Femur (tissue), 1 donor: ENCODE measurements at regions not wholly inside any gene's neighbourhood (a gene's known extent, or its start where the extent isn't known, plus 50 kb on each side); places are given as distances from the start of the nearest gene placed in this dataset.

Experiments used
- DNase-seq: peaks from one replicate; pipeline ENCODE4 v3.0.0-alpha.2; 2017

DNA sequence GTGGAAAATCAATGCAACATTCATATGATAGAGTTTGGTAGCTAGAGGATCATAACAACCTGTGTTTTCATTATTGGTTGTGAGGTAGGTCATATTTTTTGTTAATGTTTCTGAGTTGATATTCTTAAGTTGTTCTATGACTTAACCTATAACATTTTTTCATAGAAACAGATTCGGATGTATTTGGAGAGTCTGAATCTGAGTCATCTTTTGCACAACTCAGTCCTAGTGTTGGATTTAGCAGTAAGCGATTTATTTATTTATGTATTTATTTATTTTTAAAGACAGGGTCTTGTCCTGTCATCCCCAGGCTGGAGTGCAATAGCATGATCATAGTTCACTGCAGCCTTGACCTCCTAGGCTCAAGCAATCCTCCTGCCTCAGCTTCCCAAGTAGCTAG lies 292.8 kb upstream of the ZNF717 start:
- DNase-seq = no peak

DNA sequence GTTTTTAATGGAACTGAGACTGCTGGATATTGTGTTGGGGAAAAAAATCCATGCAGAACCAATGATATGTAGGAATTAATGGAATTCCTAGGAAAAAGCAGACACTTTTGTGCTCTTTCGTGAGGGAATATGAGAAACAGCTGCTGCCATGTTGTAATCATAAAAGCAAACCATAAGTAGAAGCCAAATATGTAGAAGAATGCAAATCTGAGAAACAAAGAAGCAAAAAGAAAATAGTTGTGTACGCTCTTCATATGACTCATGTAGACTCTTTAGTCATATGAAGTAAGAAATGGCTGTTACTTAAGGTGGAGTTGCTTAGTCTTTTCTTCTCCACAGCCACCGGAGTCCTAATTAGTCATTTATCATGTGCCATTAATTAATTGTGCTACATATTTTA lies 298.6 kb upstream of the ZNF717 start:
- no peak for DNase-seq

DNA sequence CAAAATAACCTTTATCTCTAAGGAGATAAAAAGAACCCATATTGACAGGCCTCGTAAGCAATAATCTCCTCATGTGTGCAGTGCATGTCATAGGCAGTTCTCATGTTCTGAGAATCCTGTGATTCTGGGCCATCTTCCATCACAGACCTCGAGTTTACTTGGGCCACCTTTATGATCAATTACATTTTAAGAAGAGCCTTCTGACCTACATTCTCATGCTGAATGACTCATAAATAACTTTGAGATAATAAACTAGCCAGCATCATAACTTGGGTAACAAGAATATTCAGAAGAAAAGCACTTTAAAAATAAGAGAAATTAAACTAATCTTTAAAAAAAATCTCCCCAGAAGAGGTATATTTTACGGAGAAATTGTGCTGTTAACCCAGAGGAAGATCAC lies 310.7 kb upstream of the ZNF717 start:
- no peak for DNase-seq

DNA sequence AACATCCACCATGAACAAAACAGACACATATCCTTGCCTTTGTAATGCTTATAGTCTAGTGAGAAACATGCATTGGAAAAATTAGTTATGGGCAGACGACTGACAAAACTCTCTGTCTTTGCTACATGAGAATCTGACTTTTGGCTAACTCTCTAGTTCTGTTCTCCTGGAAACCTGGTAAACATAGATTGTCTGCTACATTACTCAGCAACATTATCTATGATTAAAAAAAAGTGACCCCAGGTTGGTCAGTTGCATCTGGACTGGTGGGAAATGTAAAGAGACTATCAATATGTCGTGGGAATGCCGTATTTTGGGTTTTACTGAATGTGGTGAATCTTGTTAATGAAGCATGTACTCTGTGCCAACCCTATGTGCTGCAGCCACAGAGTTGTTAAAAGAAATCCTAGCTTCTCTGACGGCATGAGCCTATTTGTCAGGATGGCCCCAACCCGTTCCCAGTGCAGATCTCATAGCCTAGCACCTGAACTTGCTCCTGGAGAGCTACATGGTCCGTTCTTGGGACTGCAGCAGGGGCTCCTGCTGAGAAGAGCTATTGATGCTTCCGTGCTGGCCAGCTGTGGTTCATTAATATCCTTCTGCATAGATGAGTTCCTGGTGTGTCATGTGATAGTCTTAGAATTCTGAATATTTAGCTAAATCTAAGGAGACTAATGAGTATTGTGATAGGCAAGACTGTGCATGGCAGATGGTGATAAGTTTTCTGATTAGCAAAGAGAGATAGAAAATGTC lies 311.7 kb upstream of the ZNF717 start:
- no peak for DNase-seq

DNA sequence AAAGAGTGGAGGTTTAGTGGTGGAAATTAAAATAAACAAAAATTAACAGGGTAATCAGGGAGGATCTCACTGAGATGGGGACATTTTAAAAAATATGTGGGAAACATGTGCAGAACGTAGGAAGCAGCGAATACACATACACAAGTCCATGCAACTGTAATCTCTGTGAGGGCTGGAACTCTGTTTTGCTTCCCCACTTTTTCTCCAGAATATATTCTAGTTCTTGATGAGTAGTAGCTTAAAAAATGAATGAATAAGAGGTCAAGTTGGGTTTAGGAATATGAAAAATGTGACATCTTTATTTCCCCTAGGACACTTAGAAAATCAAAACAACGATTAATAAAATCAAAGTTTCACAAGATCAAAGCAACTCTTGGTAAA lies 312.2 kb upstream of the ZNF717 start:
- no peak for DNase-seq

- DNase-seq = no peak
Measured at GRCh38 chr3:76099956-76100355, 314.6 kb upstream of the ZNF717 start.

DNA sequence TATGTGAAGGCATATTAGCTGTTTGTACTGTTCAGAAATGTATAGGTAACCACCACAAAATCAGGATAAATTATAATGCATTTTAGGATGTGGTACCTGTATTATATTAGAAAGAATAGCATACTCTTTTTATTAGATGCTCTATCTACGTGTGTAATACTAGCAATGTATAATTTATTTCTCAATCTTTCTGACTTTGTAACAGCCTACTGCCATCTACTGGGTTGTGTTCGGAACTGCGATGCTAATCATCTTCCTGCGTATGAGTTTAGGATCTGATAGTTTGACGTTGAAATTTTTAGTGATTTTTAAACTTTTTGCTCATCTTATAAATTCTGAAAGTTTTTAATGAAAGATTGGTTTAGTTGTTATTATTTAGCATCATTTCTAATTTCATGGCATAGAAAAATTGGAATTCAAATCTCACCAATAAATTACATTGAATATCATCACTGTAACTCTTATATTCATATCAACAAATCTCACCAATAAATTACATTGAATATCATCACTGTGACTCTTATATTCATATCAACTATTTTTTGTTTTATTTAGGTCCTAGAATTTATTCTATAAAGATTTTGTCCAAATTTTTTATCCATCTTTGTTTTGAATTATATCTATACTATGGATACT lies 322.7 kb upstream of the ZNF717 start:
- DNase-seq = peak; percentile 20

GRCh38 chr3:76111808-76112207 lies 326.5 kb upstream of the ZNF717 start:
- DNase-seq = no peak

DNA sequence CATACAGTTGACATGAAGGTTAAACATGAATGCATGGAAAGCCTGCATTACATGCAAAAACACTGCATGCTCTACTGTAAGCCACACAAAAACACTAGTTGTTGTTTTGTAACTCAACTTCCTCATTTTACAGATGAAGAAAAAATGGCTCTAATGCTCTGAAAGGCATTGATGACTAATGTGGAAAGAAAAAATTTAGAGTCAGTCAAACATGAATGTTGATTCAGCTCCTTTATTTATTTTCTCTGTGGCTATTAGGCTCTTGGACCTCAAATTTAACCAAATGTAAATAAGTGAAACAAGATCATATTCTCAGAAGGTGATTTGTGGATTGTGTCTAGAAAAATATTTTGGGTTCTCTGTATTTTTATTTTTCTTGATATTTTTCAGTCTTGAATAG lies 336.7 kb upstream of the ZNF717 start:
- no peak for DNase-seq

DNA sequence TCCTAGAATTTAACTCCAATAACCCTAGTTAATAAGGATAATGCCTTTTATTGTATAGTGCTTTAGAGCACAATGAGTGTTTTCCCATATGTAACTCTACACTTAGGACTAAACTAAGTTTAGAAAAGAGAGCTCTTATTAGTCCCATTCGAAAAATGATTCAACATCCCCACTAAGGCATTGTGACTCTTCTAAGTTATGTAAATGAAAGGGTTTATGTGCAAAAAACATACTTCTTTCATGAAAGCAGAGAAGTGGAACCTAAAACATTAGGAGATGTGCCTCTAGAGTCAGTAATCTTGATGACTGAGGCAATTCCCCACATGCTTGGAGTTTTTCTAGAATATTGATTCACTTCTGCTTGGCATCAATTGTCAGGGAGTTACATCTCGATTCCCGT lies 344.1 kb upstream of the ZNF717 start:
- no peak for DNase-seq

DNA sequence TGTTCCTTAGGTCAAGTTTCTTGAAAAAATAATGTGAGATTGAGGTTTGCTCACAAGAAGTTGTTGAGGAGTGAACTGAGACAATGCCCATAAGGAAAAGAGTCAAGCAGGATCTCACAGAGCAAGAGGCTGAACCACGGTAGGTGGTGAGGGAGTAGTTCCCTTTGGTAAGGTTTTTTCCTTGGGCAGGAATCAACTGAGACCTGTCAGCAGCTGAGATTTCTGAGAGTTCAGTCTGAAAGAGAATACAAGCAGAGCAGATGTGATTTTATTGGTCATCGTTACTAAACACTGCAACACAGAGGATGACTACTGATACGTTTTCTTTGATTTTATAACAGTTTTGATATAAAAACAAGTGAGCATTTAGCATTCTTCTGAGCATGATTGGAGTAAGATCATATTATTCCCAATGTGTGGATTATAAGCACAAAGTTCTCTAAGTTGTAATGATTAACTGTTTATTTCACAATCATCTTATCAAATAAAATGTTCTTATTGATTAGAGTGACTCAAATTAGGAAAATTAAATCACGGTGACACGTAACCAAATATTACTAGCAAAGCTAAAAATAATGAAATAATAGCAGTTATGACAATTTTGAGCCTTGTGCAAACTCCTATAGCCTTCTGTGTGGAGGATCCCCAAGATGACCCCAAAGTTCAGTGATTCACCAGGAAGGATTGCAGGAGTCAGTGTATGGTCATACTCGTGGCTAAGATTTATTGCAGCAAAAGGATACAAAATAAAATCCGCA lies 346.2 kb upstream of the ZNF717 start:
- no peak for DNase-seq

DNA sequence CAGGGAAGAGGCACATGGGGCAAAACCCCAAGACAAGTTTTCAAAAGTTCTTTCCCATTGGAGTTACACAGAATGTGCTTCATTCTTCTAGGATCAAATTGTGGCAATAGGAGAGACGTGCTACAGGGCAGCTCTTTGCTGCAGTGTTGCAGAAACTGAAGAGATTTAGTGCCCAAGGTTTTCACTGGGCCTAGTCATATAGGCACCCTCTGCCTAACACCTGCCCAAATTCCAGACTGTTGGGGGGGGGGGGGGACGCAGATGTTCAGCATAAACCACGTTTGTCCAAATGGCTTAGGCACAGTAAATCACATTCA lies 346.8 kb upstream of the ZNF717 start:
- no peak for DNase-seq

DNA sequence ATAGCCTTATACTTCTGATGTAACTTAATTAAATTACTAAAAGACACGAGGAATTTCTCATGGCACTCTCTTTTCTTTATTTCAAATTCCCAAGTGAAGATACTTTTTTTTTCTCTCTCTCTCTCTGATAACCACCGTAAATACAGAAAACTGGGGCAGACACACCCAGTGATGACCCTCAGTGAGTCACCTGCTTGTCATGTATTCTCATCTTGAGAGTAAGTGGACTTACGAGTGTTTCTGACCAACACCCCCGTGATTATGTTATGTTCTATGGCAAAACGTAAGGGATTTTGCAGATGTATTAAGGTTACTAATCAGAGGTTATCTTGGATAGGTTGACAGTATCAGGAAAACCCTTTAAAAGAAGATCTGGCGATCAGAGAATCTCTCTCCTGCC lies 348.8 kb upstream of the ZNF717 start:
- DNase-seq = no peak

DNA sequence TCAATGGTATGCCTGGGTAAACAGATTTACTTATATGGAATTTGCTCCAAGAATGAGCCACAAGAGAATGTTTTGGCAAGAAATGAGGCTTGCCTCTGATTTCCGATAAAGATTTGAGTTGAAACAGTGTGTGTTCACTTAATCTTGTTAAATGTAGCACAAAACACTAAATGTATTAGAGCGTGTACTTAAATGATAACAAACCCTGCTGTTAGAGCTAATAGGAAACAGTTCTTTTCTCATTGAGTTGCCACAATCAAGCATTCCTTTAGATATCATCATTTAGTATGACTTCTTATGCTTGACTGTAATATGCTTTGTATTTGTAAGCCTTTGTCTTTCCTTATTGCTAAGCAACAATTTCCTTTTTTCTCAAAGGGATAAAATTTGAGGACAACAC lies 353.6 kb upstream of the ZNF717 start:
- no peak for DNase-seq

GRCh38 chr3:76147846-76148245 lies 362.5 kb upstream of the ZNF717 start:
- no peak for DNase-seq

DNA sequence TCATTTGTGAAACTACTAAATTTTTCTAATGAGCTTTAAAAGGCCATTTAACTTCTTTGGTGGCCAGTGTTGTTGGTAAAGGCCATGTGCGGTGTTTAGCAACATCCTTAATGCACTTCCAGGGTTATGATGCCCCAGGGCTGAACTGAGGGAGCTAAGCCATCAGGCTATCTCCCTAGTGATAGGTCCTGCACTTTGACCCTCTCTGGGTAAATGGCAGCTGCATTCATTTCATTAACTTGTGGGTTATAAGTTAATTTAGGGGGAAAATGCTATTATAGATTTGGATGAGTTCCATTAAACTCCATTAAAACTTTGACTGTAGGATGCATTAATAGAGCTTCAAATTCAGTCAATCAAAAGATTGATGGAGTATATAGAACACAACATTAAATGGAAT lies 366.7 kb upstream of the ZNF717 start:
- no peak for DNase-seq

- no peak for DNase-seq
Measured at GRCh38 chr3:76161856-76162255, 376.5 kb upstream of the ZNF717 start.

- DNase-seq = no peak
Measured at GRCh38 chr3:76171647-76172046, 386.3 kb upstream of the ZNF717 start.

- DNase-seq = no peak
Measured at GRCh38 chr3:76177610-76178009, 392.3 kb upstream of the ZNF717 start.

DNA sequence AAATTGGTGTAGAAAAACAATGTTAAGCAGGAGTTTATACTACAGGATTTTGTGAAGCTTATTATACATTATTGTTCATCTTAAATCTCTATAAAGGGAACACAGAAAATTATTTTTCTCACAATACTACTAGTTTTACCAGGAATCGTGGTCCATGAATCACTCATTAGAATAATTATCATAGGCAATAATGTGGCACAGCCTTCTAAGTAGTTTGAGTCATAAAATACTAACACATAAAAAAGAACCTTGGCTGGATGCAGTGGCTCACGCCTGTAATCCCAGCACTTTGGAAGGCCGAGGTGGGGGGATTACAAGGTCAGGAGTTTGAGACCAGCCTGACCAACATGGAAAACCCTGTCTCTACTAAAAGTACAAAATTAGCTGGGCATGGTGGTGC lies 393.1 kb upstream of the ZNF717 start:
- no peak for DNase-seq

GRCh38 chr3:76181213-76181612 lies 395.9 kb upstream of the ZNF717 start:
- DNase-seq = no peak

DNA sequence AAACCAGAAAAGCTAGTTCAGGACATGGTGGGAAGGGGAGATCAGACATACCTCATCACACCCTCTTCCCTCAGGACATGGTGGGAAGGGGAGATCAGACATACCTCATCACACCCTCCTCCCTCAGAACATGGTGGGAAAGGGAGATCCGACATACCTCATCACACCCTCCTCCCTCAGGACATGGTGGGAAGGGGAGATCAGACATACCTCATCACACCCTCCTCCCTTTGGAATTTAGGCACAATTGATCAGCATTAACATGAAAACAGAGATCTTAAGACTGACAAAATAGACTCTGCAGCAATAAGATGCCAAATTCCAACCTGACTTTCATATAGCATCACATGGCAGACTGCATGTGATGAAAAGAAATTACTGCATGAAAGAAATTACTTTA lies 412.7 kb upstream of the ZNF717 start:
- DNase-seq = no peak

GRCh38 chr3:76199382-76199781 lies 414.0 kb upstream of the ZNF717 start:
- no peak for DNase-seq

- DNase-seq = no peak
Measured at GRCh38 chr3:76203578-76203977, 418.2 kb upstream of the ZNF717 start.
